ENCODE measurements at regions not wholly inside any gene's neighbourhood (a gene's known extent, or its start where the extent isn't known, plus 50 kb on each side); places are given as distances from the start of the nearest gene placed in this dataset.
A peak's percentile ranks its signal among the peaks of the same experiment; 100 is the strongest.

- H3K4me3 ChIP-seq: peak overlapping the region in 1 of 3 donors; percentile 17
- no peaks in the 10 kb centered on the region for H3K36me3 ChIP-seq
- no peaks in the 10 kb centered on the region for H3K4me1 ChIP-seq
- intact Hi-C loops (cut with DNase I; ENCODE audit: low total_unique reads): no loop called here
- H3K27ac ChIP-seq: no peak overlapping the region
- H3K9me3 ChIP-seq: peaks cover 0 to 7% of the 10 kb centered on the region in 2 donors
- peak in 1 of 2 donors; percentile 19 for DNase-seq (ENCODE audit: low spot score in 2 of 2)
- H3K27me3 ChIP-seq: no peaks in the 10 kb centered on the region
- no peak for TF ChIP-seq CTCF (IDR thresholded peaks at IDR 0.05)
Observed at GRCh38 chr16:5412731-5413130, 315.1 kb upstream of the EEF2KMT start.

- TF ChIP-seq POLR2A (IDR thresholded peaks at IDR 0.05) (no peak), CTCF (IDR thresholded peaks at IDR 0.05) (no peak), POLR2AphosphoS5 (IDR thresholded peaks at IDR 0.05) (no peak)
- no peak for DNase-seq (ENCODE audit: low spot score in 2 of 2)
- H3K27ac ChIP-seq: no peak overlapping the region
Observed at GRCh38 chr16:5398203-5398602, 300.6 kb upstream of the EEF2KMT start.

GRCh38 chr16:5396880-5397279 is 299.3 kb upstream of the EEF2KMT start:
- Histone ChIP-seq H3K4me1 (no peaks in the 10 kb centered on the region), H3K4me3 (no peak overlapping the region), H3K9me3 (no peaks in the 10 kb centered on the region), H3K27ac (no peak overlapping the region), H3K27me3 (peaks cover 0 to 6% of the 10 kb centered on the region in 2 donors), H3K36me3 (no peaks in the 10 kb centered on the region)
- no peak for DNase-seq (ENCODE audit: low spot score in 2 of 2)
- no peak for TF ChIP-seq POLR2AphosphoS5 (IDR thresholded peaks at IDR 0.05)
- no peak for TF ChIP-seq CTCF (IDR thresholded peaks at IDR 0.05)
- TF ChIP-seq POLR2A (IDR thresholded peaks at IDR 0.05): no peak
- intact Hi-C loops (cut with DNase I; ENCODE audit: low total_unique reads): no loop called here

More at GRCh38 chr16:5398203-5398602, 300.6 kb upstream of the EEF2KMT start:
- intact Hi-C loops (cut with DNase I; ENCODE audit: low total_unique reads): no loop called here
- Histone ChIP-seq H3K9me3 (no peaks in the 10 kb centered on the region), H3K4me3 (no peak overlapping the region), H3K27me3 (peaks cover 0 to 6% of the 10 kb centered on the region in 2 donors), H3K36me3 (no peaks in the 10 kb centered on the region), H3K4me1 (no peaks in the 10 kb centered on the region)

- intact Hi-C loops (cut with DNase I; ENCODE audit: low total_unique reads): no loop called here
- Histone ChIP-seq H3K27ac (no peak overlapping the region), H3K4me3 (no peak overlapping the region), H3K27me3 (peaks cover 0 to 2% of the 10 kb centered on the region in 2 donors), H3K4me1 (no peaks in the 10 kb centered on the region), H3K9me3 (no peaks in the 10 kb centered on the region), H3K36me3 (no peaks in the 10 kb centered on the region)
- no peak for DNase-seq (ENCODE audit: low spot score in 2 of 2)
- TF ChIP-seq CTCF (IDR thresholded peaks at IDR 0.05): no peak
Observed at GRCh38 chr16:5393070-5393469, 295.5 kb upstream of the EEF2KMT start.

GRCh38 chr16:5386989-5387388 is 289.4 kb upstream of the EEF2KMT start:
- TF ChIP-seq CTCF (IDR thresholded peaks at IDR 0.05): no peak
- no peak for TF ChIP-seq POLR2A (IDR thresholded peaks at IDR 0.05)
- no peak for TF ChIP-seq POLR2AphosphoS5 (IDR thresholded peaks at IDR 0.05)
- H3K36me3 ChIP-seq: no peaks in the 10 kb centered on the region
- no peaks in the 10 kb centered on the region for H3K4me1 ChIP-seq
- no peak overlapping the region for H3K4me3 ChIP-seq
- H3K27me3 ChIP-seq: no peaks in the 10 kb centered on the region
- intact Hi-C loops (cut with DNase I; ENCODE audit: low total_unique reads): no loop called here
- DNase-seq (ENCODE audit: low spot score in 2 of 2): no peak
- no peak overlapping the region for H3K27ac ChIP-seq
- peaks cover 0 to 6% of the 10 kb centered on the region in 2 donors for H3K9me3 ChIP-seq

Data from breast epithelium (tissue), 4 donors.